ENCODE measurements at regions not wholly inside any gene's neighbourhood (a gene's known extent, or its start where the extent isn't known, plus 50 kb on each side); places are given as distances from the start of the nearest gene placed in this dataset.

GRCh38 chr13:23966221-23966690 lies 69.0 kb upstream of the C1QTNF9B start:
- TF ChIP-seq POLR2A (IDR thresholded peaks at IDR 0.05; ENCODE audit: low read depth, low read length) (no peak), POLR2AphosphoS5 (IDR thresholded peaks at IDR 0.05; ENCODE audit: low read depth, low read length) (no peak), TAF1 (IDR thresholded peaks at IDR 0.05; ENCODE audit: borderline replicate concordance, low read depth, low read length) (no peak)
